Calu3 (cell line): ENCODE measurements at regions not wholly inside any gene's neighbourhood (a gene's known extent, or its start where the extent isn't known, plus 50 kb on each side); places are given as distances from the start of the nearest gene placed in this dataset.

Experiments used
- BruUV-seq: library from RNA; stranded (reverse); fragments of 400-500 nt; replicated peaks from 2 replicates; lab custom pipeline; 2021; lab: Mats Ljungman, UMichigan
- CTCF ChIA-PET: fragments of 300-600 bp; sonication (Branson Sonifier 250); formaldehyde crosslinking; loops from one replicate; lab custom pipeline; 2022; ENCODE audit warnings: antibody characterized with exemption; lab: Charles Lee
- DNase-seq: peaks from one replicate; pipeline ENCODE4 v3.0.0; 2022
- H3K27ac Mint-ChIP-seq: one replicate; pipeline ENCODE4 v1.8.0; 2022; ENCODE audit warnings: mixed read lengths; ENCODE audit not compliant: unreplicated experiment
- H3K27me3 Mint-ChIP-seq: one replicate; pipeline ENCODE4 v1.8.0; 2022; ENCODE audit warnings: mixed read lengths; ENCODE audit not compliant: unreplicated experiment
- H3K36me3 Mint-ChIP-seq: one replicate; pipeline ENCODE4 v1.8.0; 2022; ENCODE audit warnings: mild to moderate bottlenecking, moderate library complexity, mixed read lengths; ENCODE audit not compliant: insufficient read depth, unreplicated experiment
- H3K4me1 Mint-ChIP-seq: one replicate; pipeline ENCODE4 v1.8.0; 2022; ENCODE audit warnings: mild to moderate bottlenecking, low read depth, mixed read lengths; ENCODE audit not compliant: unreplicated experiment
- H3K4me3 Mint-ChIP-seq: one replicate; pipeline ENCODE4 v1.8.0; 2022; ENCODE audit warnings: mild to moderate bottlenecking, low read depth, moderate library complexity, mixed read lengths; ENCODE audit not compliant: unreplicated experiment
- H3K9me3 Mint-ChIP-seq: one replicate; pipeline ENCODE4 v1.8.0; 2022; ENCODE audit warnings: low read depth, mixed read lengths; ENCODE audit not compliant: unreplicated experiment
- CTCF ChIP-seq: fragments of 200-600 bp; IDR thresholded peaks from one replicate; pipeline ENCODE4 v1.8.0; 2022; ENCODE audit warnings: antibody characterized with exemption; ENCODE audit not compliant: unreplicated experiment
- intact Hi-C: fragments of 100-400 bp; cut with micrococcal nuclease; formaldehyde crosslinking; loops from one replicate; pipeline ENCODE4 v1.10.0; 2022; ENCODE audit not compliant: unreplicated experiment

DNA sequence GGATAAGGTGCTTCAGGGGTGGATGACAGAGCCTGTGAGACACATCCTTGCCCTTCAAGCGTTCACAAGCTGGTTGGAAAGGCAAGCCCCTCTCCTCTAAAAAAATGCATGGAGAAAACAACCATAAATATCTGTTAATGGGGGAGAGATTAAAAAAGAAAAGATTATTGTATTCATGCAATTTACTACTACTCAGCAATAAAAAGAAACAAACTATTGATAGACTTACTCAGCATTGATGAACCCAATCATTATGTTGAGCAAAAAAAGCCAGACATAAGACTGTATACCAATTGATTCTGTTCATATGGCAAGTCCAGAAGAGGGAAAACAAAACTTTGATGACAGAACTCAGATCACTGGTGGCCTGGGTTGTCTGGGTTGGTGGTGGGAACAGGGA lies 138.7 kb upstream of the IRF2BP2 start:
- no peak overlapping the region for H3K27ac Mint-ChIP-seq
- peaks cover 40% of the 10 kb centered on the region for H3K4me1 Mint-ChIP-seq

DNA sequence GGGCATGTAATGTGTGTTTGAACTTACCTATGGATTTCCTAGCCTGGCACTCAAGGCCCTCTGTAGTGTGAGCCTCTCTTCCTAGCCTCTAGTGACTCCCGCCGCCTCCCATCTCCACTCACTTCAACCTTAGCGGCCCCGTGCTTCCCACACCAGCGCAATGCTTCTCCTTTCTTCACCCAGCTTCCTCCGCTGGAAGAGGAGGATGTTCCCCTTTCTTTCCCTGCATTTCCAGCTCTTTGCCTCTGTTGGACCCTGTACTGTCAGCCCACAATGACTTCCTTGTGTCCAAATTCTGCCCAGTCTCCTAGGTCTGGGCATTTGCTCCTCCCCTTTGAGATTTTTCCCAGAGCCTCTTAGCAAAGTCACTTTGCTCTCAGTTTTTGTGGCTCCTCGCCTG lies 138.1 kb upstream of the IRF2BP2 start:
- no peaks in the 10 kb centered on the region for H3K36me3 Mint-ChIP-seq
- intact Hi-C loops: no loop called here
- no TSS peak for BruUV-seq
- TF ChIP-seq CTCF: no peak
- no peaks in the 10 kb centered on the region for H3K9me3 Mint-ChIP-seq
- DNase-seq: no peak
- H3K4me1 Mint-ChIP-seq: peaks cover 41% of the 10 kb centered on the region
- CTCF ChIA-PET: no interaction called here
- H3K27me3 Mint-ChIP-seq: no peaks in the 10 kb centered on the region
- no peak overlapping the region for H3K27ac Mint-ChIP-seq
- no peak overlapping the region for H3K4me3 Mint-ChIP-seq

More for the DNA sequence above, 138.7 kb upstream of the IRF2BP2 start:
- intact Hi-C loops: no loop called here
- TF ChIP-seq CTCF: no peak
- Mint-ChIP-seq H3K36me3 (no peaks in the 10 kb centered on the region), H3K4me3 (no peak overlapping the region), H3K9me3 (no peaks in the 10 kb centered on the region), H3K27me3 (no peaks in the 10 kb centered on the region)
- BruUV-seq: no TSS peak
- DNase-seq: no peak
- CTCF ChIA-PET: no interaction called here

DNA sequence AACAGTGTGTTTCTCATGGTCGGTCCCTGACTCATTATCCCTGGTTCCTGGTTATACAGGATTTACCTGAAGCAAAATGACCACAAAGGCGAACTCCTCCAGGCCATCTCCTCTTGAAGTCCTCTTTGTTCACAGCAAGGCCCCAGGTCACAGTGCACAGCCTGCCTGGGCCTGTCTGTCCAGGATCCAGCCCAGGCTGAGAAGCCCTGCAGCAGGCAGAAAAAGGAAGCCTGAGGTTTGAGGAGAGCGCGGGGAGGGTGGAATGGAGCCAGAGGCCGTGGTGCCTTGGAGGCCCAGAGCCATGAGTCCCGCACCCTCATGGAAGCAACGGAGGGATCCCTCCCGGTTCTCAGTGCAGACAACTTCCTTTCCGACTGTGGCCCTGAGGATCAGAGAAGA lies 136.8 kb upstream of the IRF2BP2 start:
- no peak for TF ChIP-seq CTCF
- H3K9me3 Mint-ChIP-seq: no peaks in the 10 kb centered on the region
- no peaks in the 10 kb centered on the region for H3K27me3 Mint-ChIP-seq
- no peak overlapping the region for H3K27ac Mint-ChIP-seq
- intact Hi-C loops: no loop called here
- CTCF ChIA-PET: interaction anchor here (1.2 kb wide), 1 partner anchor 179 kb away, joined by 3 read pairs; no protein-coding TSS in a partner anchor
- H3K4me3 Mint-ChIP-seq: no peak overlapping the region
- BruUV-seq: no TSS peak
- H3K4me1 Mint-ChIP-seq: peaks cover 41% of the 10 kb centered on the region
- DNase-seq: peak; percentile 18
- no peaks in the 10 kb centered on the region for H3K36me3 Mint-ChIP-seq

GRCh38 chr1:234745844-234746797 lies 136.1 kb upstream of the IRF2BP2 start:
- peaks cover 38% of the 10 kb centered on the region for H3K4me1 Mint-ChIP-seq
- intact Hi-C loops: no loop called here

More at GRCh38 chr1:234745844-234746797, 136.1 kb upstream of the IRF2BP2 start:
- no peaks in the 10 kb centered on the region for H3K9me3 Mint-ChIP-seq
- no peaks in the 10 kb centered on the region for H3K27me3 Mint-ChIP-seq
- H3K27ac Mint-ChIP-seq: no peak overlapping the region
- no peak overlapping the region for H3K4me3 Mint-ChIP-seq
- CTCF ChIA-PET: interaction anchor here (0.5 to 2.0 kb wide), 4 partner anchors 12 to 180 kb away, joined by 3 to 10 read pairs (median 3); no protein-coding TSS in a partner anchor
- TF ChIP-seq CTCF: no peak
- H3K36me3 Mint-ChIP-seq: no peaks in the 10 kb centered on the region
- BruUV-seq: no TSS peak
- DNase-seq: no peak
